Panc1 (cell line): ENCODE measurements at regions not wholly inside any gene's neighbourhood (a gene's known extent, or its start where the extent isn't known, plus 50 kb on each side); places are given as distances from the start of the nearest gene placed in this dataset.
A peak's percentile ranks its signal among the peaks of the same experiment; 100 is the strongest.

ENCODE experiments used
- ATAC-seq: fragments of 200-7000 bp; cut with Tn5 transposase; 2 replicates; pipeline ENCODE4 v1.9.1; 2020; ENCODE audit warnings: mild to moderate bottlenecking, moderate library complexity
- BruUV-seq: library from RNA; stranded (reverse); fragments of 400-500 nt; replicated peaks from 2 replicates; lab custom pipeline; 2021; lab: Mats Ljungman, UMichigan
- CTCF ChIA-PET: fragments of 300-600 bp; sonication (Branson Sonifier 250); formaldehyde crosslinking; loops from one replicate; lab custom pipeline; 2022; ENCODE audit warnings: antibody characterized with exemption; lab: Charles Lee
- POLR2A ChIA-PET: fragments of 300-600 bp; sonication (Branson Sonifier 250); formaldehyde crosslinking; loops from one replicate; lab custom pipeline; 2022; ENCODE audit warnings: antibody characterized with exemption; lab: Charles Lee
- DNase-seq: peaks from one replicate; pipeline ENCODE4 v3.0.0-alpha.2; 2010; ENCODE audit warnings: low read depth, low spot score
- H3K27ac ChIP-seq: 2 replicates; pipeline ENCODE4 v1.5.1; 2011; ENCODE audit warnings: mild to moderate bottlenecking, low read length, inconsistent platforms
- H3K27me3 ChIP-seq: fragments of 200-500 bp; sonication (Bioruptor generic); 2 replicates; pipeline ENCODE4 v1.6.0; 2014; ENCODE audit warnings: low read length, inconsistent platforms; ENCODE audit not compliant: control insufficient read depth, insufficient read depth
- H3K36me3 ChIP-seq: fragments of 200-500 bp; sonication (Bioruptor generic); 2 replicates; pipeline ENCODE4 v1.5.1; 2014; ENCODE audit warnings: inconsistent platforms, mild to moderate bottlenecking, low read length, moderate library complexity; ENCODE audit not compliant: control insufficient read depth, insufficient read depth
- H3K4me1 ChIP-seq: 2 replicates; pipeline ENCODE4 v1.5.1; 2011; ENCODE audit warnings: inconsistent platforms, mild to moderate bottlenecking, low read length, moderate library complexity; ENCODE audit not compliant: control insufficient read depth, insufficient read depth
- H3K4me3 ChIP-seq, 2 experiments: 2 replicates each; pipeline ENCODE4 v1.5.1; 2011 to 2012; ENCODE audit warnings: low read depth in 2 of 2, low read length in 2 of 2, mild to moderate bottlenecking in 2 of 2, inconsistent platforms in 1 of 2, moderate library complexity in 1 of 2
- H3K9me3 ChIP-seq: fragments of 200-500 bp; sonication (Bioruptor generic); 2 replicates; pipeline ENCODE4 v1.5.1; 2014; ENCODE audit warnings: low read depth, mild to moderate bottlenecking, inconsistent platforms, low read length, moderate library complexity; ENCODE audit not compliant: control insufficient read depth, insufficient read depth
- CTCF ChIP-seq: fragments of 450-650 bp; IDR thresholded peaks from 2 replicates; pipeline ENCODE4 v1.5.1; 2017; ENCODE audit warnings: mild to moderate bottlenecking
- POLR2AphosphoS5 ChIP-seq: IDR thresholded peaks from 2 replicates; pipeline ENCODE4 v1.6.1; 2012; ENCODE audit warnings: mild to moderate bottlenecking, low read depth, low read length, moderate library complexity
- SIN3A ChIP-seq: IDR thresholded peaks from 2 replicates; pipeline ENCODE4 v1.6.1; 2012; ENCODE audit warnings: low read depth, mild to moderate bottlenecking, low read length, moderate library complexity, borderline replicate concordance; ENCODE audit not compliant: insufficient read depth
- TCF7L2 ChIP-seq: IDR thresholded peaks from 2 replicates; pipeline ENCODE4 v1.6.1; 2011; ENCODE audit warnings: mild to moderate bottlenecking, low read depth, low read length, inconsistent platforms
- in situ Hi-C: cut with HindIII; loops from 2 replicates; pipeline ENCODE4 v1.10.0; 2016; ENCODE audit warnings: low sequenced_read_pairs, low pct_unique_long_range_greater_than_20kb
- intact Hi-C: fragments of 100-400 bp; cut with micrococcal nuclease; formaldehyde crosslinking; loops from one replicate; pipeline ENCODE4 v1.10.0; 2022; ENCODE audit not compliant: unreplicated experiment
- TF ChIP-seq, protein P1 (sequence below), 2 experiments: IDR thresholded peaks; 2 replicates each; pipeline ENCODE4 v1.6.1; 2011 to 2012; ENCODE audit warnings: low read depth in 2 of 2, control low read depth in 1 of 2, low read length in 1 of 2, mild to moderate bottlenecking in 1 of 2, moderate library complexity in 1 of 2; ENCODE audit not compliant: insufficient read depth in 1 of 2

- Histone ChIP-seq H3K27me3 (no peaks in the 10 kb centered on the region), H3K4me3 (no peak overlapping the region), H3K36me3 (no peaks in the 10 kb centered on the region), H3K4me1 (no peaks in the 10 kb centered on the region), H3K9me3 (no peaks in the 10 kb centered on the region), H3K27ac (no peak overlapping the region)
- POLR2A ChIA-PET: no interaction called here
- in situ Hi-C loops (no loop called here), intact Hi-C loops (no loop called here)
- no peak for DNase-seq
- CTCF ChIA-PET: no interaction called here
- no TSS peak for BruUV-seq
- TF ChIP-seq TCF7L2: no peak
- no peak for ATAC-seq
Observed at GRCh38 chr4:123300222-123301039, 96.2 kb upstream of the SPRY1 start.

- ATAC-seq (no peak), DNase-seq (no peak)
- no peaks in the 10 kb centered on the region for H3K4me1 ChIP-seq
- H3K27me3 ChIP-seq: no peaks in the 10 kb centered on the region
- TF ChIP-seq CTCF: no peak
- no peak for TF ChIP-seq SIN3A
- TF ChIP-seq, protein P1, sequence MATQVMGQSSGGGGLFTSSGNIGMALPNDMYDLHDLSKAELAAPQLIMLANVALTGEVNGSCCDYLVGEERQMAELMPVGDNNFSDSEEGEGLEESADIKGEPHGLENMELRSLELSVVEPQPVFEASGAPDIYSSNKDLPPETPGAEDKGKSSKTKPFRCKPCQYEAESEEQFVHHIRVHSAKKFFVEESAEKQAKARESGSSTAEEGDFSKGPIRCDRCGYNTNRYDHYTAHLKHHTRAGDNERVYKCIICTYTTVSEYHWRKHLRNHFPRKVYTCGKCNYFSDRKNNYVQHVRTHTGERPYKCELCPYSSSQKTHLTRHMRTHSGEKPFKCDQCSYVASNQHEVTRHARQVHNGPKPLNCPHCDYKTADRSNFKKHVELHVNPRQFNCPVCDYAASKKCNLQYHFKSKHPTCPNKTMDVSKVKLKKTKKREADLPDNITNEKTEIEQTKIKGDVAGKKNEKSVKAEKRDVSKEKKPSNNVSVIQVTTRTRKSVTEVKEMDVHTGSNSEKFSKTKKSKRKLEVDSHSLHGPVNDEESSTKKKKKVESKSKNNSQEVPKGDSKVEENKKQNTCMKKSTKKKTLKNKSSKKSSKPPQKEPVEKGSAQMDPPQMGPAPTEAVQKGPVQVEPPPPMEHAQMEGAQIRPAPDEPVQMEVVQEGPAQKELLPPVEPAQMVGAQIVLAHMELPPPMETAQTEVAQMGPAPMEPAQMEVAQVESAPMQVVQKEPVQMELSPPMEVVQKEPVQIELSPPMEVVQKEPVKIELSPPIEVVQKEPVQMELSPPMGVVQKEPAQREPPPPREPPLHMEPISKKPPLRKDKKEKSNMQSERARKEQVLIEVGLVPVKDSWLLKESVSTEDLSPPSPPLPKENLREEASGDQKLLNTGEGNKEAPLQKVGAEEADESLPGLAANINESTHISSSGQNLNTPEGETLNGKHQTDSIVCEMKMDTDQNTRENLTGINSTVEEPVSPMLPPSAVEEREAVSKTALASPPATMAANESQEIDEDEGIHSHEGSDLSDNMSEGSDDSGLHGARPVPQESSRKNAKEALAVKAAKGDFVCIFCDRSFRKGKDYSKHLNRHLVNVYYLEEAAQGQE (IDR thresholded peaks at IDR 0.05; ENCODE audit: insufficient read depth in 1 of 2, low read depth in 2 of 2, low read length in 1 of 2): no peak
- no peak for TF ChIP-seq POLR2AphosphoS5
- TF ChIP-seq TCF7L2: no peak
- no peaks in the 10 kb centered on the region for H3K9me3 ChIP-seq
- intact Hi-C loops: no loop called here
- BruUV-seq: no TSS peak
- H3K36me3 ChIP-seq: no peaks in the 10 kb centered on the region
- ChIA-PET POLR2A (no interaction called here), CTCF (no interaction called here)
- H3K27ac ChIP-seq: 0 out of 2 replicates have a peak overlapping the region, but pooled peaks have one; percentile 17
- in situ Hi-C loops: no loop called here
- no peak overlapping the region for H3K4me3 ChIP-seq
Observed at GRCh38 chr4:123301923-123302322, 94.7 kb upstream of the SPRY1 start.
